Kidney (tissue), 13 donors: ENCODE measurements at regions not wholly inside any gene's neighbourhood (a gene's known extent, or its start where the extent isn't known, plus 50 kb on each side); places are given as distances from the start of the nearest gene placed in this dataset.

Source experiments
- DNase-seq, 5 donors: peaks; one replicate each; pipeline ENCODE4 v3.0.0-alpha.2; 2013 to 2020
- FAIRE-seq: peaks from 2 replicates; lab custom pipeline; 2012; peaks lifted over from hg19 to GRCh38; lab: Jason Lieb, UNC
- H3K27ac ChIP-seq, 2 donors: one replicate each; pipeline ENCODE4 v1.7.0; 2013; ENCODE audit warnings: low read depth in 2 of 2, low read length in 2 of 2, inconsistent platforms in 1 of 2
- H3K27me3 ChIP-seq: one replicate; pipeline ENCODE4 v1.7.1; 2013; ENCODE audit warnings: low read length, inconsistent platforms; ENCODE audit not compliant: control insufficient read depth, insufficient read depth
- H3K36me3 ChIP-seq, 3 donors: one replicate each; pipeline versions ENCODE4 v1.7.0 to v1.7.1; 2013; ENCODE audit warnings: low read length in 3 of 3, control low read depth in 1 of 3, inconsistent platforms in 1 of 3; ENCODE audit not compliant: insufficient read depth in 3 of 3, control insufficient read depth in 2 of 3
- H3K4me1 ChIP-seq, 3 donors: one replicate each; pipeline versions ENCODE4 v1.7.0 to v1.7.1; 2013; ENCODE audit warnings: low read length in 3 of 3, inconsistent platforms in 1 of 3, low read depth in 1 of 3; ENCODE audit not compliant: control insufficient read depth in 2 of 3, insufficient read depth in 2 of 3
- H3K4me3 ChIP-seq, 3 donors: one replicate each; pipeline versions ENCODE4 v1.7.0 to v1.8.1; 2013; ENCODE audit warnings: low read length in 3 of 3, control low read depth in 1 of 3, inconsistent platforms in 1 of 3
- H3K9ac ChIP-seq, 3 donors: one replicate each; pipeline versions ENCODE4 v1.7.0 to v1.7.1; 2013; ENCODE audit warnings: low read length in 3 of 3, control low read depth in 1 of 3, inconsistent platforms in 1 of 3
- H3K9me3 ChIP-seq, 3 donors: one replicate each; pipeline versions ENCODE4 v1.7.0 to v1.7.1; 2013; ENCODE audit warnings: low read length in 3 of 3, control low read depth in 1 of 3, inconsistent platforms in 1 of 3; ENCODE audit not compliant: control insufficient read depth in 2 of 3, insufficient read depth in 1 of 3
- CTCF ChIP-seq: IDR thresholded peaks from 3 replicates; pipeline ENCODE4 v1.5.1; 2012; ENCODE audit warnings: mild to moderate bottlenecking, moderate library complexity, borderline replicate concordance; ENCODE audit not compliant: insufficient read depth; ENCODE audit errors: extremely low read depth
- intact Hi-C: fragments of 100-400 bp; cut with DNase I; formaldehyde crosslinking; loops from one replicate; pipeline ENCODE4 v1.11.1; 2022
- donor health status: control.
- donor health status: control.
- donor health status: control.
- donor health status: control.
- donor health status: control.
- donor health status: DM: yes; HTN: yes; CAD: no.
- donor health status: Normal renal cell carcinoma (clear cell type).

GRCh38 chr13:73286942-73287620 lies 228.3 kb downstream of the KLF5 start:
- no peak overlapping the region for H3K27ac ChIP-seq
- no peak for DNase-seq
- FAIRE-seq, result no peak
- intact Hi-C loops, result no loop called here
- no peak for TF ChIP-seq CTCF
- no peaks in the 10 kb centered on the region for H3K4me1 ChIP-seq
- H3K9ac ChIP-seq, result no peak overlapping the region
- no peaks in the 10 kb centered on the region for H3K36me3 ChIP-seq
- H3K4me3 ChIP-seq, result no peak overlapping the region
- no peaks in the 10 kb centered on the region for H3K9me3 ChIP-seq
- H3K27me3 ChIP-seq, result no peaks in the 10 kb centered on the region

- H3K4me3 ChIP-seq, result no peak overlapping the region
- intact Hi-C loops, result no loop called here
Measured at GRCh38 chr13:73286177-73286576, 227.4 kb downstream of the KLF5 start.

GRCh38 chr13:73284081-73284874 lies 225.5 kb downstream of the KLF5 start:
- Histone ChIP-seq H3K36me3 (no peaks in the 10 kb centered on the region), H3K9ac (no peak overlapping the region), H3K4me3 (no peak overlapping the region), H3K27ac (no peak overlapping the region), H3K27me3 (no peaks in the 10 kb centered on the region), H3K9me3 (no peaks in the 10 kb centered on the region), H3K4me1 (no peaks in the 10 kb centered on the region)
- FAIRE-seq, result no peak
- no peak for DNase-seq
- TF ChIP-seq CTCF, result no peak
- intact Hi-C loops, result no loop called here

More at GRCh38 chr13:73286177-73286576, 227.4 kb downstream of the KLF5 start:
- no peaks in the 10 kb centered on the region for H3K9me3 ChIP-seq
- no peaks in the 10 kb centered on the region for H3K27me3 ChIP-seq
- H3K4me1 ChIP-seq, result no peaks in the 10 kb centered on the region
- no peak for FAIRE-seq
- H3K9ac ChIP-seq, result no peak overlapping the region
- no peak overlapping the region for H3K27ac ChIP-seq
- no peak for DNase-seq
- no peak for TF ChIP-seq CTCF
- no peaks in the 10 kb centered on the region for H3K36me3 ChIP-seq
